A549 (cell line): ENCODE measurements at regions not wholly inside any gene's neighbourhood (a gene's known extent, or its start where the extent isn't known, plus 50 kb on each side); places are given as distances from the start of the nearest gene placed in this dataset.

Experiments used
- ATAC-seq, 2 experiments: fragments of 200-7000 bp in 1 of 2; fragments of >200 bp in 1 of 2; cut with Nextera tagmentation in 1 of 2; cut with Tn5 transposase in 1 of 2; 3 replicates each; pipeline versions ENCODE4 v1.8.0 to v1.9.1; 2018 to 2020; ENCODE audit warnings: mild to moderate bottlenecking in 1 of 2, moderate library complexity in 1 of 2
- CTCF ChIA-PET: fragments of 300-600 bp; sonication (Branson Sonifier 250); formaldehyde crosslinking; extraction: SDS; loops from one replicate; lab custom pipeline; 2021; ENCODE audit warnings: antibody characterized with exemption, inconsistent platforms; lab: Yijun Ruan, JAX
- POLR2A ChIA-PET: fragments of 350-600 bp; formaldehyde crosslinking; extraction: SDS; loops from one replicate; lab custom pipeline; 2021; ENCODE audit warnings: antibody characterized with exemption, inconsistent platforms; lab: Yijun Ruan, JAX
- DNase-seq, 2 experiments: peaks; one replicate each; pipeline versions ENCODE4 v3.0.0 to v3.0.0-alpha.2; 2011 to 2016; ENCODE audit warnings: low read depth in 1 of 2, low spot score in 1 of 2
- FAIRE-seq: peaks from 2 replicates; lab custom pipeline; 2011; peaks lifted over from hg19 to GRCh38; lab: Jason Lieb, UNC
- H3K27ac ChIP-seq, 2 experiments: fragments of >200 bp; sonication (Bioruptor Twin); formaldehyde crosslinking; 3 replicates each; pipeline ENCODE4 v1.5.1; 2016 to 2017
- H3K4me1 ChIP-seq: fragments of >200 bp; sonication (Bioruptor Twin); formaldehyde crosslinking; 3 replicates; pipeline ENCODE4 v1.6.1; 2016
- H3K4me2 ChIP-seq: fragments of >200 bp; sonication (Bioruptor Twin); formaldehyde crosslinking; 3 replicates; pipeline ENCODE4 v1.6.1; 2016
- H3K4me3 ChIP-seq: fragments of >200 bp; sonication (Bioruptor Twin); formaldehyde crosslinking; 3 replicates; pipeline ENCODE4 v1.5.1; 2016
- H3K9me3 ChIP-seq: fragments of >200 bp; sonication (Bioruptor Twin); formaldehyde crosslinking; 3 replicates; pipeline ENCODE4 v1.6.1; 2016
- BHLHE40 ChIP-seq: IDR thresholded peaks from 2 replicates; pipeline ENCODE4 v1.6.1; 2012; ENCODE audit warnings: low read depth, low read length, inconsistent platforms
- CEBPB ChIP-seq, 2 experiments: fragments of >200 bp in 1 of 2; sonication (Bioruptor Twin) in 1 of 2; formaldehyde crosslinking in 1 of 2; IDR thresholded peaks; 2 replicates each; pipeline ENCODE4 v1.6.1; 2012 to 2016
- CHD2 ChIP-seq: fragments of 150-350 bp; IDR thresholded peaks from 2 replicates; pipeline ENCODE4 v1.6.1; 2014; ENCODE audit warnings: low read length; ENCODE audit not compliant: partially characterized antibody
- EHF ChIP-seq: fragments of 250-450 bp; sonication (Bioruptor Pico); IDR thresholded peaks from 2 replicates; pipeline ENCODE4 v1.5.0; 2020; ENCODE audit warnings: mild to moderate bottlenecking
- EP300 ChIP-seq, 2 experiments: fragments of >200 bp; sonication (Bioruptor Twin); formaldehyde crosslinking; IDR thresholded peaks; 2 replicates in 1 of 2; 3 replicates in 1 of 2; pipeline ENCODE4 v1.6.1; 2016 to 2017
- ESRRA ChIP-seq: fragments of 150-350 bp; IDR thresholded peaks from 2 replicates; pipeline ENCODE4 v1.6.1; 2014; ENCODE audit warnings: mild to moderate bottlenecking, low read length, borderline replicate concordance
- FOSB ChIP-seq: fragments of 250-450 bp; sonication (Bioruptor Pico); IDR thresholded peaks from 2 replicates; pipeline ENCODE4 v1.5.0; 2020; ENCODE audit warnings: mild to moderate bottlenecking, moderate library complexity
- FOSL2 ChIP-seq, 2 experiments: fragments of 450-650 bp in 1 of 2; fragments of >200 bp in 1 of 2; sonication (Bioruptor Twin) in 1 of 2; formaldehyde crosslinking; IDR thresholded peaks; 2 replicates each; pipeline versions ENCODE4 v1.5.0 to v1.6.1; 2016 to 2020; ENCODE audit warnings: mild to moderate bottlenecking in 1 of 2, moderate library complexity in 1 of 2
- GATA3 ChIP-seq: IDR thresholded peaks from 2 replicates; pipeline ENCODE4 v1.6.1; 2012; ENCODE audit warnings: borderline replicate concordance
- MAFK ChIP-seq: fragments of 450-650 bp; IDR thresholded peaks from 2 replicates; pipeline ENCODE4 v1.6.1; 2014; ENCODE audit not compliant: partially characterized antibody
- MAZ ChIP-seq: fragments of 150-350 bp; IDR thresholded peaks from 2 replicates; pipeline ENCODE4 v1.6.1; 2014; ENCODE audit warnings: antibody characterized with exemption, low read depth, low read length, borderline replicate concordance
- MYC ChIP-seq: IDR thresholded peaks from 2 replicates; pipeline ENCODE4 v1.6.1; 2012; ENCODE audit warnings: mild to moderate bottlenecking, inconsistent platforms, low read length, improper control_type of control experiment, borderline replicate concordance
- POLR2A ChIP-seq: IDR thresholded peaks from 2 replicates; pipeline ENCODE4 v1.6.1; 2012; ENCODE audit warnings: mild to moderate bottlenecking, low read length
- POLR2AphosphoS2 ChIP-seq: conservative IDR thresholded peaks from 2 replicates; pipeline ENCODE4 v1.6.1; 2012; ENCODE audit warnings: low read length, improper control_type of control experiment, inconsistent platforms
- RFX5 ChIP-seq: fragments of 450-650 bp; IDR thresholded peaks from 2 replicates; pipeline ENCODE4 v1.7.1; 2014; ENCODE audit warnings: antibody characterized with exemption, mild to moderate bottlenecking, moderate library complexity
- ZNF302 ChIP-seq: fragments of 250-450 bp; sonication (Bioruptor Pico); IDR thresholded peaks from 2 replicates; pipeline ENCODE4 v1.9.0; 2021; ENCODE audit warnings: inconsistent platforms, mild to moderate bottlenecking, moderate library complexity
- WGBS: methylation state at CpG from one replicate; pipeline ENCODE4 v1.1.6; 2017; ENCODE audit errors: missing lambda C conversion rate; 5-methylcytosine and 5-hydroxymethylcytosine counted together
- TF ChIP-seq, protein P1 (sequence below): fragments of 150-350 bp; IDR thresholded peaks from 2 replicates; pipeline ENCODE4 v1.6.1; 2014; ENCODE audit warnings: low read depth, mild to moderate bottlenecking, low read length
- TF ChIP-seq, protein P2 (sequence below): IDR thresholded peaks from 2 replicates; pipeline ENCODE4 v1.6.1; 2012
- TF ChIP-seq, protein P3 (sequence below): fragments of 250-450 bp; sonication (Bioruptor Pico); IDR thresholded peaks from 2 replicates; pipeline ENCODE4 v1.5.0; 2020; ENCODE audit warnings: low read depth, mild to moderate bottlenecking, moderate library complexity
- TF ChIP-seq, protein P4 (sequence below): fragments of >200 bp; sonication (Bioruptor Twin); formaldehyde crosslinking; IDR thresholded peaks from 3 replicates; pipeline ENCODE4 v1.5.1; 2016
- TF ChIP-seq, protein P5 (sequence below): IDR thresholded peaks from 2 replicates; pipeline ENCODE4 v1.6.1; 2012
- TF ChIP-seq, protein P6 (sequence below): IDR thresholded peaks from 2 replicates; pipeline ENCODE4 v1.6.1; 2012; ENCODE audit warnings: low read depth, borderline replicate concordance
- TF ChIP-seq, protein P7 (sequence below): fragments of >200 bp; sonication (Bioruptor Twin); formaldehyde crosslinking; IDR thresholded peaks from 2 replicates; pipeline ENCODE4 v1.6.1; 2016

DNA sequence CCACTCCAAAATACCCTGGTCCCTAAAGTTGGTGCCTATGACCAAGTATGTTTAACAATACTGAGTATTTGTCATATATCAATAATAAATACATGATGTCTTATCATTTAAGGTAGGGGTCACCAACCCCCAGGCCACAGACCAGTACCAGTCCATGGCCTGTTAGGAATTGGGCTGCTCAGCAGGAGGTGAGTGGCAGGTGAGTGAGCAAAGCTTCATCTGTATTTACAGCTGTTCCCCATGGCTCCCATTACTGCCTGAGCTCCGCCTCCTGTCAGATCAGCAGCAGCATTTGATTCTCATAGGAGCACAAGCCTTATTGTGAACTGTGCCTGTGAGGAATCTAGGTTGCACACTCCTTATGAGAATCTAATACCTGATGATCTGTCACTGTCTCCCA is 126.2 kb downstream of the HNRNPD start:
- no peak for DNase-seq
- H3K27ac ChIP-seq, result no peak overlapping the region
- CTCF ChIA-PET, result no interaction called here
- POLR2A ChIA-PET, result no interaction called here
- no peak overlapping the region for H3K4me2 ChIP-seq
- H3K9me3 ChIP-seq, result no peaks in the 10 kb centered on the region
- no peak overlapping the region for H3K4me3 ChIP-seq
- WGBS, result 0% methylated on average over 1 of the region's 1 CpG
- no peak for FAIRE-seq
- no peak for ATAC-seq
- TF ChIP-seq, protein P1, sequence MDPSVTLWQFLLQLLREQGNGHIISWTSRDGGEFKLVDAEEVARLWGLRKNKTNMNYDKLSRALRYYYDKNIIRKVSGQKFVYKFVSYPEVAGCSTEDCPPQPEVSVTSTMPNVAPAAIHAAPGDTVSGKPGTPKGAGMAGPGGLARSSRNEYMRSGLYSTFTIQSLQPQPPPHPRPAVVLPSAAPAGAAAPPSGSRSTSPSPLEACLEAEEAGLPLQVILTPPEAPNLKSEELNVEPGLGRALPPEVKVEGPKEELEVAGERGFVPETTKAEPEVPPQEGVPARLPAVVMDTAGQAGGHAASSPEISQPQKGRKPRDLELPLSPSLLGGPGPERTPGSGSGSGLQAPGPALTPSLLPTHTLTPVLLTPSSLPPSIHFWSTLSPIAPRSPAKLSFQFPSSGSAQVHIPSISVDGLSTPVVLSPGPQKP, result no peak
- TF ChIP-seq ZNF302 (no peak), CHD2 (no peak), RFX5 (no peak)
- TF ChIP-seq, protein P2, sequence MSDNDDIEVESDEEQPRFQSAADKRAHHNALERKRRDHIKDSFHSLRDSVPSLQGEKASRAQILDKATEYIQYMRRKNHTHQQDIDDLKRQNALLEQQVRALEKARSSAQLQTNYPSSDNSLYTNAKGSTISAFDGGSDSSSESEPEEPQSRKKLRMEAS, result no peak
- TF ChIP-seq, protein P3, sequence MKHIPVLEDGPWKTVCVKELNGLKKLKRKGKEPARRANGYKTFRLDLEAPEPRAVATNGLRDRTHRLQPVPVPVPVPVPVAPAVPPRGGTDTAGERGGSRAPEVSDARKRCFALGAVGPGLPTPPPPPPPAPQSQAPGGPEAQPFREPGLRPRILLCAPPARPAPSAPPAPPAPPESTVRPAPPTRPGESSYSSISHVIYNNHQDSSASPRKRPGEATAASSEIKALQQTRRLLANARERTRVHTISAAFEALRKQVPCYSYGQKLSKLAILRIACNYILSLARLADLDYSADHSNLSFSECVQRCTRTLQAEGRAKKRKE, result no peak
- H3K4me1 ChIP-seq, result no peaks in the 10 kb centered on the region

DNA sequence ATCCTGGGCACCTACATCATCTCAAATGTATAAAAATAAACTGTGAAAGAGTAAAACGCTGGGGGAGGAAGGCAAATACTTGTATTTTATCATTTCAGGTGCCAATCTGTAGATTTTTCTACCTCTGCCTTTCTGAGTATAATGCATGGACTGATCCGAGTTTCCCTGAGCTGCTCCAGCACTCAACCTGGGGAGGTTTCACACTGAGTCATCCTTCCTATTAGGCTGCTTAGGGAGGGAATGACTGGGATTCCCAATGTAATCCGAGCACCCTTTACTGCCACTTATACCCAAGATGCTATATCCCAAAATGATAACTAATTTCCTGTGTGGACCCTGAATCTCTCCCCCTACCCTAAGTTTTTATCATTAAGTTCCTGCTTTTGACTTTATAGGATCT is 126.6 kb downstream of the HNRNPD start:
- H3K4me2 ChIP-seq, result no peak overlapping the region
- TF ChIP-seq BHLHE40, result no peak
- TF ChIP-seq EP300 (IDR thresholded peaks at IDR 0.05), result no peak
- TF ChIP-seq, protein P4, sequence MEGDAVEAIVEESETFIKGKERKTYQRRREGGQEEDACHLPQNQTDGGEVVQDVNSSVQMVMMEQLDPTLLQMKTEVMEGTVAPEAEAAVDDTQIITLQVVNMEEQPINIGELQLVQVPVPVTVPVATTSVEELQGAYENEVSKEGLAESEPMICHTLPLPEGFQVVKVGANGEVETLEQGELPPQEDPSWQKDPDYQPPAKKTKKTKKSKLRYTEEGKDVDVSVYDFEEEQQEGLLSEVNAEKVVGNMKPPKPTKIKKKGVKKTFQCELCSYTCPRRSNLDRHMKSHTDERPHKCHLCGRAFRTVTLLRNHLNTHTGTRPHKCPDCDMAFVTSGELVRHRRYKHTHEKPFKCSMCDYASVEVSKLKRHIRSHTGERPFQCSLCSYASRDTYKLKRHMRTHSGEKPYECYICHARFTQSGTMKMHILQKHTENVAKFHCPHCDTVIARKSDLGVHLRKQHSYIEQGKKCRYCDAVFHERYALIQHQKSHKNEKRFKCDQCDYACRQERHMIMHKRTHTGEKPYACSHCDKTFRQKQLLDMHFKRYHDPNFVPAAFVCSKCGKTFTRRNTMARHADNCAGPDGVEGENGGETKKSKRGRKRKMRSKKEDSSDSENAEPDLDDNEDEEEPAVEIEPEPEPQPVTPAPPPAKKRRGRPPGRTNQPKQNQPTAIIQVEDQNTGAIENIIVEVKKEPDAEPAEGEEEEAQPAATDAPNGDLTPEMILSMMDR, result no peak
- TF ChIP-seq GATA3, result no peak
- TF ChIP-seq MYC, result no peak
- TF ChIP-seq ESRRA, result no peak
- TF ChIP-seq, protein P5, sequence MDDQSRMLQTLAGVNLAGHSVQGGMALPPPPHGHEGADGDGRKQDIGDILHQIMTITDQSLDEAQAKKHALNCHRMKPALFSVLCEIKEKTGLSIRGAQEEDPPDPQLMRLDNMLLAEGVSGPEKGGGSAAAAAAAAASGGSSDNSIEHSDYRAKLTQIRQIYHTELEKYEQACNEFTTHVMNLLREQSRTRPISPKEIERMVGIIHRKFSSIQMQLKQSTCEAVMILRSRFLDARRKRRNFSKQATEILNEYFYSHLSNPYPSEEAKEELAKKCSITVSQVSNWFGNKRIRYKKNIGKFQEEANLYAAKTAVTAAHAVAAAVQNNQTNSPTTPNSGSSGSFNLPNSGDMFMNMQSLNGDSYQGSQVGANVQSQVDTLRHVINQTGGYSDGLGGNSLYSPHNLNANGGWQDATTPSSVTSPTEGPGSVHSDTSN, result no peak
- TF ChIP-seq CEBPB (IDR thresholded peaks at IDR 0.05), result no peak
- TF ChIP-seq, protein P6, sequence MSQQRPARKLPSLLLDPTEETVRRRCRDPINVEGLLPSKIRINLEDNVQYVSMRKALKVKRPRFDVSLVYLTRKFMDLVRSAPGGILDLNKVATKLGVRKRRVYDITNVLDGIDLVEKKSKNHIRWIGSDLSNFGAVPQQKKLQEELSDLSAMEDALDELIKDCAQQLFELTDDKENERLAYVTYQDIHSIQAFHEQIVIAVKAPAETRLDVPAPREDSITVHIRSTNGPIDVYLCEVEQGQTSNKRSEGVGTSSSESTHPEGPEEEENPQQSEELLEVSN, result no peak
- TF ChIP-seq, protein P3, result no peak
- TF ChIP-seq, protein P7, sequence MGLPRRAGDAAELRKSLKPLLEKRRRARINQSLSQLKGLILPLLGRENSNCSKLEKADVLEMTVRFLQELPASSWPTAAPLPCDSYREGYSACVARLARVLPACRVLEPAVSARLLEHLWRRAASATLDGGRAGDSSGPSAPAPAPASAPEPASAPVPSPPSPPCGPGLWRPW, result no peak
- TF ChIP-seq FOSL2 (IDR thresholded peaks at IDR 0.05), result no peak
- no peak for TF ChIP-seq FOSL2 (CRISPR knock-in tag; IDR thresholded peaks at IDR 0.05)
- no peak for TF ChIP-seq FOSB (CRISPR knock-in tag)
- TF ChIP-seq MAZ, result no peak
- no peak for TF ChIP-seq MAFK
- no peak for TF ChIP-seq EHF
- TF ChIP-seq POLR2A, result no peak
- no peak for TF ChIP-seq POLR2AphosphoS2
- TF ChIP-seq, all 56 proteins: peak for 0
- WGBS, result 0% methylated on average over 3 of the region's 3 CpGs
- no peak for FAIRE-seq
- Histone ChIP-seq H3K4me1 (no peaks in the 10 kb centered on the region), H3K9me3 (no peaks in the 10 kb centered on the region), H3K27ac (no peak overlapping the region), H3K4me3 (no peak overlapping the region)
- POLR2A ChIA-PET, result no interaction called here
- ATAC-seq, result no peak
- DNase-seq, result no peak
- CTCF ChIA-PET, result no interaction called here
